HUES6 (cell line): ENCODE measurements at regions not wholly inside any gene's neighbourhood (a gene's known extent, or its start where the extent isn't known, plus 50 kb on each side); places are given as distances from the start of the nearest gene placed in this dataset.

Experiments
- H3K27ac ChIP-seq: 2 replicates; pipeline ENCODE4 v1.7.0; 2013; ENCODE audit warnings: low read depth, mild to moderate bottlenecking, low read length, inconsistent platforms
- H3K27me3 ChIP-seq: 2 replicates; pipeline ENCODE4 v1.6.1; 2013; ENCODE audit warnings: low read length; ENCODE audit not compliant: control insufficient read depth, insufficient read depth
- H3K36me3 ChIP-seq: 2 replicates; pipeline ENCODE4 v1.6.1; 2013; ENCODE audit warnings: low read length; ENCODE audit not compliant: control insufficient read depth, insufficient read depth
- H3K4me1 ChIP-seq: 2 replicates; pipeline ENCODE4 v1.6.1; 2013; ENCODE audit warnings: low read length; ENCODE audit not compliant: control insufficient read depth, insufficient read depth
- H3K4me3 ChIP-seq: 2 replicates; pipeline ENCODE4 v1.5.1; 2013; ENCODE audit warnings: low read depth, low read length
- H3K9ac ChIP-seq: one replicate; pipeline ENCODE4 v1.6.1; 2013; ENCODE audit warnings: mild to moderate bottlenecking, low read length
- H3K9me3 ChIP-seq: 2 replicates; pipeline ENCODE4 v1.6.1; 2013; ENCODE audit warnings: low read depth, low read length; ENCODE audit not compliant: control insufficient read depth, insufficient read depth

- Histone ChIP-seq H3K27me3 (no peaks in the 10 kb centered on the region), H3K36me3 (no peaks in the 10 kb centered on the region), H3K4me1 (no peaks in the 10 kb centered on the region), H3K9ac (no peak overlapping the region), H3K9me3 (no peaks in the 10 kb centered on the region), H3K27ac (no peak overlapping the region), H3K4me3 (no peak overlapping the region)
These were observed 445.2 kb downstream of the FAM181B start for GRCh38 chr11:82288471-82288870.

- Histone ChIP-seq H3K27ac (no peak overlapping the region), H3K4me1 (peaks cover 5% of the 10 kb centered on the region; the same call in 1 of the 2 replicates), H3K27me3 (no peaks in the 10 kb centered on the region), H3K9me3 (no peaks in the 10 kb centered on the region), H3K36me3 (no peaks in the 10 kb centered on the region), H3K9ac (no peak overlapping the region), H3K4me3 (no peak overlapping the region)
These were observed 462.8 kb downstream of the FAM181B start for GRCh38 chr11:82270870-82271269.

- Histone ChIP-seq H3K9me3 (no peaks in the 10 kb centered on the region), H3K9ac (no peak overlapping the region), H3K4me1 (peaks cover 5% of the 10 kb centered on the region; the same call in 1 of the 2 replicates), H3K27ac (no peak overlapping the region), H3K36me3 (no peaks in the 10 kb centered on the region), H3K4me3 (no peak overlapping the region), H3K27me3 (no peaks in the 10 kb centered on the region)
These were observed 465.0 kb downstream of the FAM181B start for GRCh38 chr11:82268627-82269026.

GRCh38 chr11:82267186-82267585 lies 466.5 kb downstream of the FAM181B start:
- H3K27me3 ChIP-seq: no peaks in the 10 kb centered on the region

GRCh38 chr11:82261367-82261766 lies 472.3 kb downstream of the FAM181B start:
- Histone ChIP-seq H3K9me3 (no peaks in the 10 kb centered on the region), H3K27ac (no peak overlapping the region), H3K9ac (no peak overlapping the region), H3K4me3 (no peak overlapping the region), H3K27me3 (no peaks in the 10 kb centered on the region), H3K36me3 (no peaks in the 10 kb centered on the region), H3K4me1 (no peaks in the 10 kb centered on the region)

More at GRCh38 chr11:82267186-82267585, 466.5 kb downstream of the FAM181B start:
- Histone ChIP-seq H3K9me3 (no peaks in the 10 kb centered on the region), H3K9ac (no peak overlapping the region), H3K27ac (no peak overlapping the region), H3K4me3 (no peak overlapping the region), H3K4me1 (peaks cover 5% of the 10 kb centered on the region; the same call in 1 of the 2 replicates), H3K36me3 (no peaks in the 10 kb centered on the region)

- H3K9me3 ChIP-seq: no peaks in the 10 kb centered on the region
- H3K27me3 ChIP-seq: no peaks in the 10 kb centered on the region
- H3K36me3 ChIP-seq: no peaks in the 10 kb centered on the region
These were observed 483.6 kb downstream of the FAM181B start for GRCh38 chr11:82250047-82250446.

GRCh38 chr11:82246926-82247325 lies 486.7 kb downstream of the FAM181B start:
- H3K4me1 ChIP-seq: no peaks in the 10 kb centered on the region
- no peaks in the 10 kb centered on the region for H3K36me3 ChIP-seq
- H3K27me3 ChIP-seq: no peaks in the 10 kb centered on the region
- no peaks in the 10 kb centered on the region for H3K9me3 ChIP-seq
- H3K4me3 ChIP-seq: no peak overlapping the region
- no peak overlapping the region for H3K27ac ChIP-seq
- H3K9ac ChIP-seq: no peak overlapping the region

More at GRCh38 chr11:82250047-82250446, 483.6 kb downstream of the FAM181B start:
- Histone ChIP-seq H3K9ac (no peak overlapping the region), H3K4me1 (no peaks in the 10 kb centered on the region), H3K4me3 (no peak overlapping the region), H3K27ac (no peak overlapping the region)

- no peak overlapping the region for H3K27ac ChIP-seq
- no peaks in the 10 kb centered on the region for H3K27me3 ChIP-seq
- no peak overlapping the region for H3K4me3 ChIP-seq
- no peak overlapping the region for H3K9ac ChIP-seq
- no peaks in the 10 kb centered on the region for H3K9me3 ChIP-seq
- H3K36me3 ChIP-seq: no peaks in the 10 kb centered on the region
- H3K4me1 ChIP-seq: no peaks in the 10 kb centered on the region
These were observed 494.2 kb downstream of the FAM181B start for GRCh38 chr11:82239498-82239897.

- Histone ChIP-seq H3K4me1 (no peaks in the 10 kb centered on the region), H3K9ac (no peak overlapping the region), H3K9me3 (no peaks in the 10 kb centered on the region), H3K36me3 (no peaks in the 10 kb centered on the region), H3K27ac (no peak overlapping the region), H3K4me3 (no peak overlapping the region), H3K27me3 (no peaks in the 10 kb centered on the region)
These were observed 499.4 kb downstream of the FAM181B start for GRCh38 chr11:82234256-82234655.

- Histone ChIP-seq H3K27me3 (no peaks in the 10 kb centered on the region), H3K4me1 (no peaks in the 10 kb centered on the region), H3K4me3 (no peak overlapping the region), H3K9me3 (no peaks in the 10 kb centered on the region), H3K9ac (no peak overlapping the region), H3K36me3 (no peaks in the 10 kb centered on the region), H3K27ac (no peak overlapping the region)
These were observed 500.5 kb downstream of the FAM181B start for GRCh38 chr11:82233201-82233600.

- no peaks in the 10 kb centered on the region; the same call in 1 of the 2 replicates for H3K9me3 ChIP-seq
- no peaks in the 10 kb centered on the region for H3K27me3 ChIP-seq
- no peaks in the 10 kb centered on the region for H3K36me3 ChIP-seq
- no peak overlapping the region for H3K9ac ChIP-seq
- no peak overlapping the region for H3K4me3 ChIP-seq
- no peaks in the 10 kb centered on the region for H3K4me1 ChIP-seq
- no peak overlapping the region for H3K27ac ChIP-seq
These were observed 504.3 kb downstream of the FAM181B start for GRCh38 chr11:82229341-82229740.

GRCh38 chr11:82225930-82226329 lies 507.7 kb downstream of the FAM181B start:
- Histone ChIP-seq H3K36me3 (no peaks in the 10 kb centered on the region), H3K4me3 (no peak overlapping the region), H3K9me3 (no peaks in the 10 kb centered on the region; the same call in 1 of the 2 replicates), H3K27ac (no peak overlapping the region), H3K4me1 (no peaks in the 10 kb centered on the region), H3K9ac (no peak overlapping the region), H3K27me3 (no peaks in the 10 kb centered on the region)
